Renal pelvis (tissue), 1 donor: ENCODE measurements at regions not wholly inside any gene's neighbourhood (a gene's known extent, or its start where the extent isn't known, plus 50 kb on each side); places are given as distances from the start of the nearest gene placed in this dataset.
"Not testable (repeated sequence)": the region's sequence is repeated elsewhere in the genome, so short reads cannot be mapped to it uniquely, and the experiment has no call there.

Experiments
- DNase-seq: peaks from one replicate; pipeline ENCODE4 v3.0.0-alpha.2; 2013

DNA sequence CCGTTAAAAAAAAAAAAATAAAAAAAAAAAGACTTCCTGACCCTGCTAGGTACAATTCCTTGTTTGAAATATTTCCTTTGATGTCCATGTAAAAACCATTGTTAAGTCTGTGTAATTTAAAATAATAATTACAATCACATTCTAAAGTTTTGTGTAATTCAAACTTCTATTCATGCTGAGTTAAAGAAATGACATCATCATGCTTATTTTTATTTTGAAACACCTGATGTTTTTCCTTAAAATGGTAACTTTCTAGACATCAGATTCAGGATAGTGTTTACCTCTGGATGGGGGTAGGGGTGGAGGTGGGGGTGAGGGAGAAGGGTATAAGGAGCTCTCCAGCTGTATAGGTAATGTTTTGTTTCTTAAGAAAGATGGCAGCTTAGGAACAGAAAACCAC lies 92.8 kb downstream of the ADCYAP1 start:
- no peak for DNase-seq

DNA sequence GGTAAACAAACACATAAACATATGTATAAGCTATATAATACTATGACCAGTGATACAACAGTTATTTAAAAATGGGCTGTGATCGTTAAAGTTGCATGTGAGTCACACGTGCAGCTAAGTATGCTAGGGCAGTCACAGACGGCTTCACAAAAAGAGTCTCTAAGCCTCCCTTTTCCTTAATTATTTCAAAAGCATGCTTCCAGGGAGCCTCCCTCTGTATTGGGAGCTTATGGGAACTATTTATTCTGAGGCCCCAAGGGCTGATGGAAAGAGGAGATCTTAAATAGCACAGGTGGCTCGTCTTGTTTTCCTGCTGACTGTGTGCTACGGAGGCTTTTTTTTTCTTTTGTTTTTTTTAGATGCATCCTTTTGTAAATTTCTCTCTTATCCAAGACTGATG lies 94.3 kb downstream of the ADCYAP1 start:
- no peak for DNase-seq

DNA sequence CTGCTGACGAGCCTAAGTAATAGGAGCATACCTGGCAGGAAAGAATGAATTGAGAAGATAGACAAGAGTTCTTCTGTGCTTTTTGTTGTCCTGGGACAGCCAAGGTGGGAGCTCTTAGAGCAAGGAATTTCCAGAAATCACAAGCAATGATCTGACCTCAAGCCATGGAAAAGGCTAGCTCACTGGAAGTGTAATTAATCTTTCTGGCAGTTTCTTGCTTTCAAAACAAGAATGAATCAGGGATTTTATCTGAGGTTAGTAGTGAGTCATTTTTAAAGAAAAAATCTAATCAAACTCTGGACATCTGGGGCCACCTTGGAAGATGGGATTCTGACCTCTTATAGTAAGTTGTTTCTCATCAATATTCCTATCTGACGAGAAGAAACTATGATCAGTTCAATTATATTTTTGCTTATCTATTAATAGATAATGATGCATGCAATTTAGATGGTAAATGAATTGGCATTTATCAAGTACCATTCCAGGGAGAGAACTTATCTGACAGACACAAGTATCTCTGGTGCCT lies 98.0 kb downstream of the ADCYAP1 start:
- no peak for DNase-seq

DNA sequence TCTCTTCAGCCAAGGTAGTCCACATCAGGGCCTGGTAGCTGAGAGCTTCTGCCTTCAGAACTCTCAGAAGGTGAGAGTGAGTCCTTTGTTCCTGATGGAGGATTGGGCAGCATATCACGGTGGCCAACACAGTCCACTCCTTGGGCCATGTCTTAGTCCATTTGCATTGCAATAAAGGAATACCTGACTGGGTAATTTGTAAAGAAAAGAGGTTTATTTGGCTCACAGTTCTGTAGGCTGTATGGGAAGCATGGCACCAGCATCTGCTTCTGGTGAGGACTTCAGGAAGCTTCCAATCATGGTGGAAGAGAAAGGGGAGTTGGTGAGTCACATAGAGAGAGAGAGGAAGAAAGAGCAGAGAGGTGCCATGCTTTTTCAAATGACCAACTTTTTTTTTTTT lies 98.8 kb downstream of the ADCYAP1 start:
- no peak for DNase-seq

DNA sequence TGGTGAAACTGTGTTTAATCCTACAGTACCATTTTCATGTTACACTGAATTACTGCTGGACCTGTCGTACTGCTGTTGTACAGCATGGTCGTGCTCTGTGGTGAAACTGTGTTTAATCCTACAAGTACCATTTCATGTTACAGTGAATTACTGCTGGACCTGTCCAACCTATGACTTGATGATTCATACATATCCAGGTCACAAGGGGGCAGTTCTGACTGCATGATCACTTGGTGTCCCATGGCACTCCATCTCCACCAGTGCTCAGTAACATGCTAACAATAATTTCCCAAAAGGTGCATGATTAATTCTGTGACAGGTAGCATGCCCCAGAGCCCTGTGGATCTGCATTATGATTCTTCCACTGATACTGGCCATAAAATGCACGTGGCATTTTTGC lies 101.6 kb downstream of the ADCYAP1 start:
- DNase-seq, result no peak

DNA sequence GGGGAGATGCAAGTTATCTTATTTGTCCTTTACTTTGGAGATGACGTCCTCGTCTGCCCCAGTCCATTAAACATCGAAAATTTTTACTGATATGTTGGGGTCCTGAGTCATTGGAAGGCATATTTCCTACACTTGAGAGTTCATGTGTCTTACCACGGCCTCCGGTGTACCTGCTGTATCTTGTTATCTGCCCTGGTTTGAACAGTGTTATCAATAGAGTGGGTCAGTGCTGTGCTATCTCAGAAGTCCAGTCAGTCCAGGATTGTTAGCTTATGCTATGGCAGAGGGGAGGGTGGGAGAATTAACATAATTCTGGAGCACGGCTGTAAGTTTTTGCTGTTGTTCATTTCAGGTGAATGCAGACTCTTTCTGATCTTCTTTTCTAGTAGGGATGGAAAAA lies 102.3 kb downstream of the ADCYAP1 start:
- no peak for DNase-seq

DNA sequence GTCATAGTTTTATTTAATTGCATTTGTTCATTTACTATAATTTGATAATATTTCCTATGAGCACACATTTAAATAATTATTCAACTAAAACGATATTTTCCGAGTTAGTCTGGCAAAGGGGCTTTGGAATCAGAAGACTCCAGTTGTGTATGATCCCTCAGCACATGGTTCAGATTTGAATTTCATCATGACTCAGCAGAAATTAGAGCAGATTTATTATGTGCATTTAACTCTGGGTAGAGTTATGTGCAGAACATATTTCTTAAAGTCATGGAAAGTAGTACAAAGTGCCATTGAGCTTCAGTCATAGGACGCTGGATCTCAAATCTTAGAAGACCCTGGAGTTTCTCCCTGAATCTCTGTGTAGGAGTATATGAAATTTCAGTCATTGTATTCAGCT lies 106.7 kb downstream of the ADCYAP1 start:
- no peak for DNase-seq

DNA sequence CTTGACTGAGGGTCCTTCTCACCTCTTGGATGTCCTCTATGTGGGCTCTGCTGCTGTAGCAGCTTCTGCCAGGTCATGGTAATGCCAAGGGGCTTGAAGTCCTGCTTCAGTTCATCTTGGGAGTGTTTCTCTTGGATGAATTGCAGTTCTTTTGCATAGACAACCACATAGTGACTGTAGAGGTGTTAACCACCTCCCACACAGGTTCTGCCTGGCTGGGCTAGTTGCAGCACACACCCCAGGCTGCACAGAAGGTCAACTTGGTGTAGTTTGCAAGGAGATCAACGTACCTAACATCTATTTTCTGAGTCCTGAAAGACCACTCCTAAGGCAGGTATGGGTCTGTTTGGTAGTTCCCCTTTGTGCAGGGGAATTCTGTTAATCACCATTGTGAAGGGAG lies 108.1 kb downstream of the ADCYAP1 start:
- DNase-seq, result no peak

DNA sequence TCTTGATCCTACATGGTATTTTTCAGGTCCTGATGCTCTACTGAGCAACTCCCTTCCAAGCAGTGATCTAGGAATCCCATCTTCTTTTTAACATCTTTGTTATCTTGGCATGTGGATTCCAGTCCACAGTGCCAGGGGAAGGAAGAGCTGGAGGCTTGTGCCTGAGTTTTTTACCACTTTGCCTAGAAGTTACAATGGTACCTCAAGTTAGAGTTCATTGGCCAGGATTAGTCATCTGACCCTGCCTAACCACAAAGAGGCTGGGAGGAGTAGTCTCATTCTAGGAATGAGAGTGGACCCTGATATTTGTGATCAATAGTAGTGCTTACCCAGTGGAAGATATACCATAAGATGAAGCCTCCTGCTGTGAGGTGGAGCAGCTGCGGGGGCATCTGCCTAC lies 109.3 kb downstream of the ADCYAP1 start:
- no peak for DNase-seq

DNA sequence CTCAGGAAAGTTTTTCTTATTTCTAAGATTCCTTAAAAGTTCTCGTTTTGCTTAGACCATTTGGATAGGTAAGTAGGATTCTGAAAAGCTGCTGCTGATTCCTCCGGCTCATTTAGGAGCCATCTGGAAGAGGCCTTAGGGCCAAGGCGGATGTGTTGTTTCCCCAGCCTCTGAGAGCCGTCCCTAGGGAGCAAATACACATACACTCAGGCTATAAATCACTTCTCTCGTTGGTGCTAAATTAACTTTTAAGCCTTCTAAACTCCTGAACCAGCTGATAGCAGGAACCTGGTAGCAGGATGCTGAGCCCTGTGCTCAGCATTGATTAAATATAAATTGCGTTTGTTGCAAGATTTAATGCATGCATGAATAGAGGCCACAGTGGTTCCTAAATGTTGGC lies 109.8 kb downstream of the ADCYAP1 start:
- no peak for DNase-seq

DNA sequence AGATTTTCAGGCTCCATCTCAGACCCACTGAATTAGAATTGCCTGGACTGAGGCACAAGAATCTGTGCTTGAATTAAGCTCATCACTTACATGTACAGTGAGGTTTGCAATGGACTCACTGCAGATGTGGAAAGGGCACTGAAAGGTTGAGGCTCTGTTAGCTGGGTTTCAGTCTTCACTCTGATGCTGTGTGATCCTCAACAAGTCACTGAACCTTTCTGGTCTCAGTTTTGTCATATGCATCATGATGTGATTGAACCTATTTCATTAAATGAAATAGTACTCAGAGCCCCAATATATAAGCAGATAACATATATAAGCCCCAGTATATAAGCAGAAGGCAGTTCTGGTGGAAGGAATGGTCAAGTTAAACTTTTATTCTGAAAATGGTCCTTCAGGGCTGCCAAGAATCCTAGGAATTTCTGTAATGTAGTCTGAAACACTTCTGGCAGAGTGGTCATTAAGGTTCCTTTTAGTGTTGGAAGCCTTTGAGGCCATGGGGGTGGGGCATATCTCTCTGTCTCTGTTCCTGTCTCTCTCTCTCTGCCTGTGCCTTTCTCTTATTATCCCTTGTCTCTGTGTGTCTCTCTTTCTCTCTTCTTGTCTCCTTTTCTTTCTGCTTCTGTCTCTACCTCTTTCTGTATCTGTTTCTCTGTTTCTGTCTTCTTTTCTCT lies 110.4 kb downstream of the ADCYAP1 start:
- DNase-seq, result peak; percentile 51

DNA sequence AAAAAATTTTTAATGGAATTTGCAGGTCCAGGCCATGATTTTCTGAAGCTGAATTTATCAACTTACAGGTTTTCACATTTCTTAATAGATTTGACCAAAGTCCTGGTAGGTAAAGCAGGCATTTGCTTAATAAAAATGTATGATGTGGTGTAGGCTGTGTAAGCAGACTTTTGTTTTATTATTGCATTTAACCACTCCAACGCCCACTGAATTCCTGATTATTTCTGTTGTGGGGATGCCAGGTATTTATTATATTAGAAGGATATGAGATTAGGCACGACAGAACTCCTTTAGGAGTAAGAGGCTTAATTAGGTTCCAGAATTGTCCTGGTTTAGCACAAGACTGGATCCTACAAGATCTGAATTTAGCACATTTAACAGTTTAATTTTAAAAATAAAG lies 111.1 kb downstream of the ADCYAP1 start:
- DNase-seq, result no peak

DNA sequence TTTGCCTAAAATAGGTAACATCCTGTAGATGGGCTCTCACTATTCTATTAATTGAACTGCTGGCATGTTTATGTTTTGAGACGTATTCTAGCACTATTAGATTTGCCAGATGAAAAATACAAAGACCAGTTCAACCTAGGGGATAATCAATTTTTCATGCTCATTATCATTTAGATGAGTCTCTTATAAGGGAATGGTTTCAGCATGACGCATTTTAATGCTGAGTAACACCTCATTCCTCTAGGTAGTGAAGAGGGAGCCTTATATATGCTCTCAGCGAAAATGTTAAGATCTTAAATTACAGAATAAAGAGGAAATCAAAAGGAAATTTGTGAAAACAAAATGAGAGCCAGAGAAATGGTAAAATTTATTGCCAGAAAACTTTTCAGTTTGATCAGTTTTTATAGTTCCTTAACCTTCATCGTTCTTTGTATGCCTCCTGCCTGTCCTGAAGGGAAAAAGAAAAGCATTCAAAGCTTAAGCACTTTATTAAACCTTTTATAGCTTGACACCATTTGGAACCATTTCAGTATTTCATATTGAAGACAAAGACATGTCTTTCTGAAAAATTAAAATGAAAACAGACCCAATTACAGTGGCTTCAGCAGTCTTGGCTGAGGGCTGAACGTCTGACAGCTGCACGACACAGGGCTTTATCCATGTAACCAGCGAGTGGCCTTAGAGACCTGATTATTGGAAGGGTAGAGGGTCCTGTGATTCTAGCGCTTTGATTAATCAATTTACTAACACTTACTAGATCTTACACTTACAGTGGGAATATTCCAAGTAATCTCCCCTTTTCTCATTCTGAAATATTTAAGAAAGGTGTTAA lies 112.8 kb downstream of the ADCYAP1 start:
- no peak for DNase-seq

DNA sequence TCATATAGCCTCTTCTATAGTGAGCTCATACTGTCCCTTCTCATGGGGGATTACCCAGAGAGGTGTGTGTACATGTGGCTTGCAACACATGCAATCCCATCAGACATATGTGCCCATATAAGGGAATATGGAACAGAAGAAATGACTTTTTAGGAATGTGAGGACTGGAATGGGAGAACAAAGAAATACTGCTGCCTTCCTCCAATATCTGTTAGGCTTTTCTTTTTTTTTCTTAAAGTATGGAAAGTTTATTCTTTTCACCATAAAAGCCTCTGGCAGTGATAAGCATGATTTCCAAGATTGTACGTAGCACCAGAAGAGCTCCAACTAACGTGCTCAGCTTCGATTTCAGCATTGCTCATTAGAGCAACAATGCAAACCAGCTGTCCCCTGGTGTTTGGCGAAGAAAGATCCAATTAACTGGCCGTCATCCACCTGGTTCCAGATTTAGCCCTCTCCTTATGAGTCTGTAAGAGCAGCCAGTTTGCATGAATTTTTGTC lies 113.6 kb downstream of the ADCYAP1 start:
- DNase-seq, result no peak

DNA sequence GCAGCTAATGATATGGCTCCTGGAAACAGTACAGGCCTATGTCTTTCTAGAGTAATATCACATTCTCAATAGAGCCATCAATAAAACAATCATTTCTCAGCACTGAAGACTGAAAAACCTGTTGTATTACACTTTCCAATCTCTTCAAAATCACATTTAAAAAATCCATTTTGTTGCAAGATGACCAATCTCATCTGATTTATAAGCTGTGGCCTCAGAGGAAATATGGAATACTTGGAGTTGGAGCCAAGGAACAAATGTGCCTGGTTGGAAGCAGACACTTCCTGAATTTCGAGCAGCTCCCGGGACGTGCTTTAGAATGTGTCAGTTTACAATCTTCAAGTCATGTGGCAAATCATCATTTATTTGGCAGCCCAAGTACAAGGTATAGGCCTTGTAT lies 114.5 kb downstream of the ADCYAP1 start:
- no peak for DNase-seq

DNA sequence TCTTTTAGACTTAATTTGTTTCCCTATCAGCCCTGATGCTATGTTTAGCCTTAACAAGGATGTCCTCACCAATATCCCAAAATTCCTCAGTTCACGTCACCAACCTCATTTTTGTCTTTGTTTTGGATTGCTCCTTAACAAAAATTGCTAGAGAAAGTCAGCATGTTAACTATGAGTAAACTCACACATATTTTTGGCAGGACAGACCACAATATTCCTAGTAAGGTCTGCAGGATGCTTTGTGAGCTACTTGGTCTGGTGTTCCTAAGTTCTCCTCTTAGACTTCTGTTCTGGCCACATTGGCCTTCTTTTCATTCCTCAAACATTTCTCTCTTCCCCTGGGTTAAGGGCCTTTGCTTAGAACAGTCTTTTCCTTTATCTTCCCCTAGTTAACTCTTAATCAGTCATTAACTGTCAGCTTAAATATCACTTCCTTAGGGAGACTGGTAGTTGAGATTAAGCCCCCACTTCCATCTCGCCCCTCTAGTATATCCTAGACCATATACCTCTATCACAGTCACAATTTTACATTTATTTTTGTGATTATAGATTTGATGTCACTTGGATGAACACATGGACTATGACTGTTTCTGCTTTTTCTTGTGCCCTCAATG lies 116.2 kb downstream of the ADCYAP1 start:
- no peak for DNase-seq

DNA sequence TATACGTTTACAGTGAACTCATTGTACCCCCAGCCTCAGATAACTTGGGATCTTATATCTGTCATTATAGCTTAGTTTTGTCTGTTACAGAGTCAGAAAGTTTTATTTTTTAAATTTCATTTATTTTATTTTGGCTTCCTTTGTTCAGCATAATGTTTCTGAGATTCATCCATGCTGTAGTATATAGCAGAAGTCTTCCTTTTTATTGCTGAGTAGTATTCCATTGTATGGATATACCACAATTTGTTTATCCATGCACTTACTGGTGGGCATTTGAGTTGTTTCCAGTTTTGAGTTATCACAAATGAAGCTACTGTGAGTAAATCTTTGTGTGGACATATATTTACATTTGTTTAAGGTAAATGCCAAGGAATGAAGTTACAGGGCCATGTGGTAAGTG lies 122.3 kb downstream of the ADCYAP1 start:
- DNase-seq, result no peak

DNA sequence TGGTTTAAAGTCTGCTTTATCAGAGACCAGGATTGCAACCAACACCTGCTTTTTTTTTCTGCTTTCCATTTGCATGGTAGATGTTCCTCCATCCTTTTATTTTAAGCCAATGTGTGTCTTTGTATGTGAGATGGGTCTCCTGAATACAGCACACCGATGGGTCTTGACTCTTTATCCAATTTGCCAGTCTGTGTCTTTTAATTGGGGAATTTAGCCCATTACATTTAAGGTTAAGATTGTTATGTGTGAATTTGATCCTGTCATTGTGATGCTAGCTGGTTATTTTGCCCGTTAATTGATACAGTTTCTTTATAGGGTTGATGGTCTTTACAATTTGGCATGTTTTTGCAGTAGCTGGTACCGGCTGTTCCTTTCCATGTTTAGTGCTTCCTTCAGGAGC lies 128.4 kb downstream of the ADCYAP1 start:
- DNase-seq, result not testable (repeated sequence)

DNA sequence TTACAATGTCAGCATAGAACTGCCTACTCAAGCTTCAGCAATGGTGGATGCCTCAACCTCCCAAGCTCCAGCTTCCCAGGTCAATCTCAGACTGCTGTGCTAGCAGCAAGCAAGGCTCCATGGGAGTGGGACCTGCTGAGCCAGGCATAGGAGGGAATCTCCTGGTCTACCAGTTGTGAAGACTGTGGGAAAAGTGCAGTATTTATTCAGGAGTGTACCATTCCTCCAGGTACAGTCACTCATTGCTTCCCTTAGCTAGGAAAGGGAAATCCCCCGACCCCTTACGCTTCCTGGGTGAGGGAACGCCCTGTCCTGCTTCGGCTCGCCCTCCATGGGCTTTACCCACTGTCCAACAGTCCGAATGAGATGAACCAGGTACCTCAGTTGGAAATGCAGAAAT lies 130.3 kb downstream of the ADCYAP1 start:
- DNase-seq, result no peak

DNA sequence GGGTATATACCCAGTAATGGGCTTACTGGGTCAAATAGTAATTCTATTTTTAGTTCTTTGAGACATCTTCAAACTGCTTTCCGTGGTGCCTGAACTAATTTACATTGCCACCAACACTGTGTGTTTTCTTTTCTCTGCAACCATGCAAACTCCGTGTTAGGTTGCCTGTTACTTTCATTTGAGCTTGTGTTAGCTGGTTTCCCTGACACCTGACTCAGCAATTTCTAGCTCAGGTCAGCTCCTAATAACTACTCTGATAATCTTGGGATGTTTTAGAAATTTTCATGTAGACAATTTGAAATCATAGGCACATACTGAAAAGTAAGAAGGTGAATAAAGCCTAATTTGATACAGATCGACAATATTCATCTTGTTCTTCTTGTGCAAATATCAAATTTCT lies 132.3 kb downstream of the ADCYAP1 start:
- no peak for DNase-seq

DNA sequence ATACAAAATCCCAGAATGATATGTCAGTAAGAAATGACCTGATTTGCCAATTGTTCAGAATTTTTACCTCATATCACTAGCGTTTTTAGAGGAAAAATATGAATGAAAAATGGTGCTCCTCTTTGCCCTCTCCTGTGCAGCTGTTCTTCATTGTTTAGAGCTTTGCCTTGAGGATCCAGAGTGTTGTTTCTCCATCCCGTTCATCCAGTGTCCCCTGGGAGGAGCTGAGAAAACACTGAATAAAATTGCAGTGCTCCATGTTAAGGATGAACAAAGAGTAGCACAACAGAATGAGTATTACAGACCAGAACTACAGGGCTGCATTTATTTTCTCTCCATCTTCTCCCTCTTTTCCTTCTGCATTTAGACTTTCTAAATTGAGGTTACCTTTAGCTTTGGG lies 133.1 kb downstream of the ADCYAP1 start:
- DNase-seq, result no peak

DNA sequence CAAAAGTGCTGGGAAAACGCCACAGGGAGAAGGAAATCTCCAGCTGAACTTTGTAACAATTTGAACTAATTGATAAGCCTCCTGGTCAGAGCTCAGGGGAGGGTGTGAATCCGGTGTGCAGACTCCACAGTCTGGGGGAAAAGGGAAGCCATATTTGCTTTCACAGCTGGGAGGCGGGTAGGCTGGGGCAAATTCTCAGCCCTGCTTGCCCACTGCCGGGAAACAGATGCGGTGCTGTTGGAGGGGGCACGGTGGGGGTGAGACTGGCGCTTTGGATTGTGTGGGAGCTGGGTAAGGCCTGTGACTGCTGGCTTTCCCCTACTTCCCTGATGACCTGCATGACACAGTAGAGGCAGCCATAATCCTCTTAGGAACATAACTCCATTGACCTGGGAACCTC lies 134.8 kb downstream of the ADCYAP1 start:
- DNase-seq, result no peak

DNA sequence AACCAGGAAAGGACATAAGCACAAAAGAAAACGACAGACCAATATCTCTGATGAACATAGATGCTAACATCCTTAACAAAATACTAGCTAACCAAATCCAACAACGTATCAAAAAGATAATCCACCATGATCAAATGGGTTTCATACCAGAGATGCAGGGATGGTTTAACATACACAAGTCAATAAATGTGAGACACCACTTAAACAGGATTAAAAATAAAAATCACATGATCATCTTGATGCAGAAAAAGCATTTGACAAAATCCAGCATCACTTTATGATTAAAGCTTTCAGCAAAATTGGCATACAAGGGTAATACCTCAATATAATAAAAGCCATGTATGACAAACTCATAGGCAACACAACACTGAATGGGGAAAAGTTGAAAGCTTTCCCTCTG lies 138.4 kb downstream of the ADCYAP1 start:
- not testable (repeated sequence) for DNase-seq
